ENCODE measurements at regions not wholly inside any gene's neighbourhood (a gene's known extent, or its start where the extent isn't known, plus 50 kb on each side); places are given as distances from the start of the nearest gene placed in this dataset.

GRCh38 chr1:183711165-183711682 is 58.1 kb upstream of the APOBEC4 start:
- Mint-ChIP-seq H3K4me3 (ENCODE audit: unreplicated experiment) (no peak overlapping the region), H3K4me1 (ENCODE audit: low read depth, unreplicated experiment) (peaks cover 4% of the 10 kb centered on the region), H3K36me3 (ENCODE audit: unreplicated experiment) (no peaks in the 10 kb centered on the region), H3K27me3 (ENCODE audit: unreplicated experiment) (no peaks in the 10 kb centered on the region), H3K9me3 (ENCODE audit: unreplicated experiment) (no peaks in the 10 kb centered on the region), H3K27ac (ENCODE audit: unreplicated experiment) (no peak overlapping the region)
- no peak for DNase-seq
- no peak for TF ChIP-seq CTCF (IDR thresholded peaks at IDR 0.05; ENCODE audit: partially characterized antibody, unreplicated experiment)

- no peaks in the 10 kb centered on the region for H3K36me3 Mint-ChIP-seq (ENCODE audit: unreplicated experiment)
These were observed 57.6 kb upstream of the APOBEC4 start for GRCh38 chr1:183710734-183711133.

GRCh38 chr1:183710333-183710732 is 57.2 kb upstream of the APOBEC4 start:
- DNase-seq, result no peak
- no peak overlapping the region for H3K4me3 Mint-ChIP-seq (ENCODE audit: unreplicated experiment)
- H3K27ac Mint-ChIP-seq (ENCODE audit: unreplicated experiment), result no peak overlapping the region
- no peaks in the 10 kb centered on the region for H3K36me3 Mint-ChIP-seq (ENCODE audit: unreplicated experiment)
- peaks cover 4% of the 10 kb centered on the region for H3K4me1 Mint-ChIP-seq (ENCODE audit: low read depth, unreplicated experiment)
- no peaks in the 10 kb centered on the region for H3K27me3 Mint-ChIP-seq (ENCODE audit: unreplicated experiment)
- no peak for TF ChIP-seq CTCF (IDR thresholded peaks at IDR 0.05; ENCODE audit: partially characterized antibody, unreplicated experiment)
- no peaks in the 10 kb centered on the region for H3K9me3 Mint-ChIP-seq (ENCODE audit: unreplicated experiment)

More at GRCh38 chr1:183710734-183711133, 57.6 kb upstream of the APOBEC4 start:
- Mint-ChIP-seq H3K4me3 (ENCODE audit: unreplicated experiment) (no peak overlapping the region), H3K27me3 (ENCODE audit: unreplicated experiment) (no peaks in the 10 kb centered on the region), H3K27ac (ENCODE audit: unreplicated experiment) (no peak overlapping the region), H3K4me1 (ENCODE audit: low read depth, unreplicated experiment) (peaks cover 4% of the 10 kb centered on the region), H3K9me3 (ENCODE audit: unreplicated experiment) (no peaks in the 10 kb centered on the region)
- no peak for TF ChIP-seq CTCF (IDR thresholded peaks at IDR 0.05; ENCODE audit: partially characterized antibody, unreplicated experiment)
- DNase-seq, result no peak

GRCh38 chr1:183704131-183704530 is 51.0 kb upstream of the APOBEC4 start:
- Mint-ChIP-seq H3K4me1 (ENCODE audit: low read depth, unreplicated experiment) (no peaks in the 10 kb centered on the region), H3K36me3 (ENCODE audit: unreplicated experiment) (no peaks in the 10 kb centered on the region)

More at GRCh38 chr1:183704131-183704530, 51.0 kb upstream of the APOBEC4 start:
- no peak for DNase-seq
- Mint-ChIP-seq H3K27ac (ENCODE audit: unreplicated experiment) (no peak overlapping the region), H3K27me3 (ENCODE audit: unreplicated experiment) (peaks cover 2% of the 10 kb centered on the region), H3K9me3 (ENCODE audit: unreplicated experiment) (peaks cover 2% of the 10 kb centered on the region), H3K4me3 (ENCODE audit: unreplicated experiment) (no peak overlapping the region)
- no peak for TF ChIP-seq CTCF (IDR thresholded peaks at IDR 0.05; ENCODE audit: partially characterized antibody, unreplicated experiment)

All from glutamatergic neuron (in vitro differentiated cells).